ENCODE measurements at regions not wholly inside any gene's neighbourhood (a gene's known extent, or its start where the extent isn't known, plus 50 kb on each side); places are given as distances from the start of the nearest gene placed in this dataset.
"Not testable (repeated sequence)": the region's sequence is repeated elsewhere in the genome, so short reads cannot be mapped to it uniquely, and the experiment has no call there.

DNA sequence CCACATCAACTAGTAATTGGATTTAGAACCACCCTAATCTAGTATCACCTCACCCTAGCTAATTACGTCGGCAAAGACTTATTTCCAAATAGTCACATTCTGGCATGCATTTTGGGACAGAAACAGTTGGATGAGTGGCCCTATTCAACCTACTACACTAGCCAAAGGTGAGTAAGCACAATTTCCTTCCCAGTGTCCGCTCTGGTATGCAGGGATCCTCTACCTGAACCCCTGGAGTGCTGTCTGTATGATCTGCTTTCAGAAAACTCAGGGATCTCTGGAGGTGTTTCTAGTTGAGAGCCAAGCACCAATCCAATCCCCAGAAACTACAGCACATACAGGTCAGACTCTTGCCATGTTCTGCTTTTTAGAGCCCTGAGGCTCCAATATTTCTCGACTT is 717.4 kb upstream of the MANEA start:
- Mint-ChIP-seq H3K9me3 (no peaks in the 10 kb centered on the region), H3K27me3 (ENCODE audit: low read depth) (no peaks in the 10 kb centered on the region), H3K27ac (no peak overlapping the region), H3K4me3 (no peak overlapping the region), H3K36me3 (no peaks in the 10 kb centered on the region), H3K4me1 (peaks cover 2% of the 10 kb centered on the region)
- TF ChIP-seq, protein P1, sequence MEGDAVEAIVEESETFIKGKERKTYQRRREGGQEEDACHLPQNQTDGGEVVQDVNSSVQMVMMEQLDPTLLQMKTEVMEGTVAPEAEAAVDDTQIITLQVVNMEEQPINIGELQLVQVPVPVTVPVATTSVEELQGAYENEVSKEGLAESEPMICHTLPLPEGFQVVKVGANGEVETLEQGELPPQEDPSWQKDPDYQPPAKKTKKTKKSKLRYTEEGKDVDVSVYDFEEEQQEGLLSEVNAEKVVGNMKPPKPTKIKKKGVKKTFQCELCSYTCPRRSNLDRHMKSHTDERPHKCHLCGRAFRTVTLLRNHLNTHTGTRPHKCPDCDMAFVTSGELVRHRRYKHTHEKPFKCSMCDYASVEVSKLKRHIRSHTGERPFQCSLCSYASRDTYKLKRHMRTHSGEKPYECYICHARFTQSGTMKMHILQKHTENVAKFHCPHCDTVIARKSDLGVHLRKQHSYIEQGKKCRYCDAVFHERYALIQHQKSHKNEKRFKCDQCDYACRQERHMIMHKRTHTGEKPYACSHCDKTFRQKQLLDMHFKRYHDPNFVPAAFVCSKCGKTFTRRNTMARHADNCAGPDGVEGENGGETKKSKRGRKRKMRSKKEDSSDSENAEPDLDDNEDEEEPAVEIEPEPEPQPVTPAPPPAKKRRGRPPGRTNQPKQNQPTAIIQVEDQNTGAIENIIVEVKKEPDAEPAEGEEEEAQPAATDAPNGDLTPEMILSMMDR (IDR thresholded peaks at IDR 0.05; ENCODE audit: unreplicated experiment), result no peak
- DNase-seq (ENCODE audit: low spot score in 2 of 2, unreplicated experiment in 2 of 2), result no peak

DNA sequence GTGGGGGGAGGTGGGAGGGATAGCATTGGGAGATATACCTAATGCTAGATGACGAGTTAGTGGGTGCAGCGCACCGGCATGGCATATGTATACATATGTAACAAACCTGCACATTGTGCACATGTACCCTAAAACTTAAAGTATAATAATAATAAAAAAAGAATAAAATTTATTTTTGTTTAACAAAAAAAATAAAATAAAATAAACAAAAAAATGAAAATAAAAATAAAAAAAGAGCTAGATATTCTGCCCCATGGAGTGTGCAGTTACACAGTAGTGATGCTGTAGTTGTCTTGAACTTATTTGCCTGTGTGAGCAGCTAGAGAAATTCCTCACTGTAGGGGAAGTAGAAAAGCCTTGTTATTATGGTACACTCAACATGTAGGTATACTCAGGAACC is 720.3 kb upstream of the MANEA start:
- not testable (repeated sequence) for H3K27ac Mint-ChIP-seq; H3K36me3 Mint-ChIP-seq; H3K4me1 Mint-ChIP-seq; H3K27me3 Mint-ChIP-seq (ENCODE audit: low read depth); H3K4me3 Mint-ChIP-seq; DNase-seq (ENCODE audit: low spot score in 2 of 2, unreplicated experiment in 2 of 2)
- peaks cover 18% of the 10 kb centered on the region for H3K9me3 Mint-ChIP-seq

DNA sequence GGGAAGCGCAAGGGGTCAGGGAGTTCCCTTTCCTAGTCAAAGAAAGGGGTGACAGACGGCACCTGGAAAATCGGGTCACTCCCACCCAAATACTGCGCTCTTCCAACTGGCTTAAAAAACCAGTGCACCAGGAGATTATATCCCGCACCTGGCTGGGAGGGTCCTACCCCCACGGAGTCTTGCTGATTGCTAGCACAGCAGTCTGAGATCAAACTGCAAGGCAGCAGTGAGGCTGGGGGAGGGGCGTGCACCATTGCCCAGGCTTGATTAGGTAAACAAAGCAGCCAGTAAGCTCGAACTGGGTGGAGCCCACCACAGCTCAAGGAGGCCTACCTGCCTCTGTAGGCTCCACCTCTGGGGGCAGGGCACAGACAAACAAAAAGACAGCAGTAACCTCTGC is 726.0 kb upstream of the MANEA start:
- H3K4me1 Mint-ChIP-seq; H3K4me3 Mint-ChIP-seq; H3K27ac Mint-ChIP-seq; H3K36me3 Mint-ChIP-seq; DNase-seq (ENCODE audit: low spot score in 2 of 2, unreplicated experiment in 2 of 2); H3K27me3 Mint-ChIP-seq (ENCODE audit: low read depth): not testable (repeated sequence)
- H3K9me3 Mint-ChIP-seq, result peaks cover 18% of the 10 kb centered on the region

DNA sequence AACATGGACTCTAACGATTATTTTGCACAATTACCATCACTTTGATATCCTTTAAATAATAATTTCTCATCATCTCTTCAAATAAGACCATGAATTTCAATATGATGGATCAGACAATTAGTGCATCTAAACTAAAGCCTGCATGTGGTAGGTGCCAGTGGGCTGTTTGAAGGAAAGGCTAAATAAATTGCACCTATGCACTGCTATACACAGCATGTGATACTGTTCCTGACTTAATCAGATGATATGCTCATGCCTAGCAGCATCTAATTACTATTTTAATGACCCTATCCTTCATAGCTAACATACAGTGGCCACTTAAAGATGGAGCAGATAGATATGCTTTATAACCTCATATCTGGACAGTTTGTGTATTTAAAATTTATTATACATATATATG is 731.6 kb upstream of the MANEA start:
- Mint-ChIP-seq H3K27ac (no peak overlapping the region), H3K4me1 (no peaks in the 10 kb centered on the region), H3K27me3 (ENCODE audit: low read depth) (peaks cover 3% of the 10 kb centered on the region), H3K36me3 (no peaks in the 10 kb centered on the region), H3K4me3 (no peak overlapping the region), H3K9me3 (no peaks in the 10 kb centered on the region)
- DNase-seq (ENCODE audit: low spot score in 2 of 2, unreplicated experiment in 2 of 2), result no peak
- TF ChIP-seq, protein P1 (IDR thresholded peaks at IDR 0.05; ENCODE audit: unreplicated experiment), result no peak

DNA sequence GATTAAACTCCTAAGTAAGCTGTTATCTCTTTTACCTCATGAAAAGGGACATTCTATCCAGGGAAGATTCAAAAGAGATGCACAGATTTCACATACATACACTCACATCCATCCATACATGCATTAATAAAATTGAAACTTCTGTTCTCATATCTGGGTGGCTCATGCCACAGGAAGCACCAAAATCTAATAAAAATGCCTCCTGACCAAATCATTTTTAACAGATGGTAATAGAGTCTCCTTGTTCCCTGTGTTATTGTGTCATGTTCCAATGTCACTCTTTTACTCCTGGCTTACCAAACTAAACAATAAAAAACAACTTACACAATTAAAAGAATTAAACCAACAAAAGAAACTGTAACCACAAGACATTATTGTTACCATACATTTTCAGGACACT is 742.1 kb upstream of the MANEA start:
- Mint-ChIP-seq H3K36me3 (no peaks in the 10 kb centered on the region), H3K4me1 (no peaks in the 10 kb centered on the region), H3K27ac (no peak overlapping the region), H3K4me3 (no peak overlapping the region), H3K9me3 (no peaks in the 10 kb centered on the region), H3K27me3 (ENCODE audit: low read depth) (no peaks in the 10 kb centered on the region)
- TF ChIP-seq, protein P1 (IDR thresholded peaks at IDR 0.05; ENCODE audit: unreplicated experiment), result no peak
- no peak for DNase-seq (ENCODE audit: low spot score in 2 of 2, unreplicated experiment in 2 of 2)

DNA sequence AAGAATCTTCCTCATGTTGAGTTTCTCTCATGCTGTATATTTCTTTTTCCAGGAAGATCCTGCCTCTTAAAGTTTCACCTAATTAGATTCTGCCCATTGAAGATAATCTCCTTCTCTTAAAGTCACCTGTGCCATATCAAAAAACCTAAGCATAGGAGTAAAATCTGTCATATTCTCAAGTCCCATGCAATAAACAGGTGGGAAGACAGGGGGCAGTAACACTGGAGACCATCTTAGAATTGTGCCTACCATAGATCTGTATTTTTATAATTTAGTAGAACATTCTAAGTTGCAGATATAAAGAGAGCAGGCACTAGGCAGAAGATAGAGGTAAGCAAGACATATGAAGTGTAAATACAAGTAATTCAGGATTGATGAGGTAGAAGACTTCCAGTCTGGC is 763.5 kb upstream of the MANEA start:
- Mint-ChIP-seq H3K27ac (no peak overlapping the region), H3K36me3 (no peaks in the 10 kb centered on the region), H3K4me1 (no peaks in the 10 kb centered on the region), H3K27me3 (ENCODE audit: low read depth) (peaks cover 5% of the 10 kb centered on the region), H3K4me3 (no peak overlapping the region), H3K9me3 (peaks cover 1% of the 10 kb centered on the region)
- TF ChIP-seq, protein P1 (IDR thresholded peaks at IDR 0.05; ENCODE audit: unreplicated experiment), result no peak
- DNase-seq (ENCODE audit: low spot score in 2 of 2, unreplicated experiment in 2 of 2), result no peak

DNA sequence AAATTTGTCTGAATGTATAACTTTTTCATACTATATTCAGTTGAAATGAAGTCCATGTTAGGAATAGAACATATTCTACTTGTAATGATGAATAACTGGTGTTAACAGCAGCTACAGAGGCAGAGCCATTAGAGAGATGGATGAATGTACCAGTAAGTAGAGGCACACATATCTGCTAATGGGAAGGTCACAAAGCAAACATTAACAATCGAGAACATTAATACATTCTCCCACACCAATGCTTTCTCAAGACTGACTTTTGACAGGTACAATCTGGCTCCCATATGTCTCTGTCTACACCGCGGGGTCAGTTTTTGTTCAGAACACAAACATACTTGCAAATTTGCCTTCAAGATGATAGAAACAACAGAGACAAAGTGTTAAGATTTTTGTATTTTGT is 776.0 kb upstream of the MANEA start:
- H3K27ac Mint-ChIP-seq, result no peak overlapping the region
- no peaks in the 10 kb centered on the region for H3K4me1 Mint-ChIP-seq
- TF ChIP-seq, protein P1 (IDR thresholded peaks at IDR 0.05; ENCODE audit: unreplicated experiment), result no peak
- DNase-seq (ENCODE audit: low spot score in 2 of 2, unreplicated experiment in 2 of 2), result no peak
- no peak overlapping the region for H3K4me3 Mint-ChIP-seq
- H3K36me3 Mint-ChIP-seq, result no peaks in the 10 kb centered on the region
- peaks cover 2% of the 10 kb centered on the region for H3K27me3 Mint-ChIP-seq (ENCODE audit: low read depth)
- peaks cover 9% of the 10 kb centered on the region for H3K9me3 Mint-ChIP-seq
